PFSK-1 (cell line): ENCODE measurements at regions not wholly inside any gene's neighbourhood (a gene's known extent, or its start where the extent isn't known, plus 50 kb on each side); places are given as distances from the start of the nearest gene placed in this dataset.

Experiments
- POLR2AphosphoS5 ChIP-seq: IDR thresholded peaks from 2 replicates; pipeline ENCODE4 v1.6.1; 2012; ENCODE audit warnings: low read depth, mild to moderate bottlenecking, control low read depth, low read length, moderate library complexity
- SIN3A ChIP-seq: IDR thresholded peaks from 2 replicates; pipeline ENCODE4 v1.6.1; 2012; ENCODE audit warnings: mild to moderate bottlenecking, low read length, moderate library complexity, borderline replicate concordance; ENCODE audit not compliant: insufficient read depth

- TF ChIP-seq POLR2AphosphoS5 (no peak), SIN3A (no peak)
Observed at GRCh38 chr21:24163539-24163938, 1443.7 kb downstream of the MRPL39 start.
